ENCODE measurements at regions not wholly inside any gene's neighbourhood (a gene's known extent, or its start where the extent isn't known, plus 50 kb on each side); places are given as distances from the start of the nearest gene placed in this dataset.

- DNase-seq (ENCODE audit: low spot score in 2 of 2) = no peak
- Histone ChIP-seq H3K36me3 (no peaks in the 10 kb centered on the region), H3K4me1 (no peaks in the 10 kb centered on the region), H3K27ac (no peak overlapping the region), H3K9me3 (no peaks in the 10 kb centered on the region), H3K27me3 (no peaks in the 10 kb centered on the region), H3K4me3 (no peak overlapping the region)
- TF ChIP-seq POLR2A (IDR thresholded peaks at IDR 0.05) (no peak), CTCF (IDR thresholded peaks at IDR 0.05) (no peak), POLR2AphosphoS5 (IDR thresholded peaks at IDR 0.05) (no peak), EP300 (IDR thresholded peaks at IDR 0.05) (no peak)
These were observed 180.8 kb downstream of the PLPPR4 start for GRCh38 chr1:99445071-99445470.

DNA sequence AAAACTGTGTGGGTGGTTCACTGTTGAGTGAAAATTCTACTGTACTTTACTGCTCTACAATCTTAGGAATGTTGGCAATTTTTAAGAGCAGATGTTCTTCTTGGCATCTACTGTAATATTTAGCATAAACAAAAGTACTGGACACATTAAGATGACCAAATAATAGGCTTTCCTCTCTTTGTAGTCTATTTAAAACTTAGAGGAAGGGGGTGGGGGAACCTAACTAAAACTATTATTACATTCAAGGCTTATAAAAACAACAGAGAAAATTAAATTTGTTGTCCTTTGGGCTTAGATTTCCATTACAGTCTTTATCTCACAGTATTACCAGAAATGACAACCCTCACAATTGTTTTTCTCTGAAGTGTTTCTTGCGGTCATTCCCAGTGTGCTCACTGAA lies 181.2 kb downstream of the PLPPR4 start:
- WGBS = 69% methylated on average over 1 of the region's 1 CpG
- H3K36me3 ChIP-seq = no peaks in the 10 kb centered on the region
- H3K4me1 ChIP-seq = no peaks in the 10 kb centered on the region
- H3K4me3 ChIP-seq = no peak overlapping the region
- no peaks in the 10 kb centered on the region for H3K9me3 ChIP-seq
- no peak for DNase-seq (ENCODE audit: low spot score in 2 of 2)
- TF ChIP-seq POLR2A (IDR thresholded peaks at IDR 0.05) = no peak
- no peak for TF ChIP-seq CTCF (IDR thresholded peaks at IDR 0.05)
- TF ChIP-seq POLR2AphosphoS5 (IDR thresholded peaks at IDR 0.05) = no peak
- no peak for TF ChIP-seq EP300 (IDR thresholded peaks at IDR 0.05)
- H3K27ac ChIP-seq = no peak overlapping the region
- no peaks in the 10 kb centered on the region for H3K27me3 ChIP-seq

DNA sequence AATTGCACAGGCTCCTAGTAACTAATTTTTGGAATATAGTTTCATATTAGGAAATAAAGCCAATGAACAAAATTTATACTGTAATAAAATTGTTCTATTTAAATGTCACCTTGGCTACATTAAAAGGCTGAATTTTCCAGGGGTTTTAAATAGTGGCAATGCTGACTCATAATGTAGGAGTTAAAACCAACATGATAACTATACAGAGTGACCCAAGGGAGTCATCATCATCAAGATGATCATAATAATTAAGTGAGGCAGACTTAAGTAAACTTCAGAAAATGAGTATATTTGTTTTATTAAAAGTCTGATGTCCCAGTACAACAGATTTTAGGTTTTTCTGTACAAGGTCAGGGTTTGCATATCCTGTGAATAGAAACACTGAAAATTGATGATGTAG lies 183.4 kb downstream of the PLPPR4 start:
- no peaks in the 10 kb centered on the region for H3K4me1 ChIP-seq
- DNase-seq (ENCODE audit: low spot score in 2 of 2) = no peak
- H3K27me3 ChIP-seq = no peaks in the 10 kb centered on the region
- H3K36me3 ChIP-seq = no peaks in the 10 kb centered on the region
- TF ChIP-seq CTCF (IDR thresholded peaks at IDR 0.05) = no peak
- TF ChIP-seq EP300 (IDR thresholded peaks at IDR 0.05) = no peak
- TF ChIP-seq POLR2A (IDR thresholded peaks at IDR 0.05) = no peak
- TF ChIP-seq POLR2AphosphoS5 (IDR thresholded peaks at IDR 0.05) = no peak
- H3K4me3 ChIP-seq = no peak overlapping the region
- no peaks in the 10 kb centered on the region for H3K9me3 ChIP-seq
- H3K27ac ChIP-seq = no peak overlapping the region

- H3K27me3 ChIP-seq = no peaks in the 10 kb centered on the region
- no peaks in the 10 kb centered on the region for H3K36me3 ChIP-seq
- TF ChIP-seq CTCF (IDR thresholded peaks at IDR 0.05) = no peak
- 53% methylated on average over 3 of the region's 3 CpGs for WGBS
- H3K4me3 ChIP-seq = no peak overlapping the region
- no peaks in the 10 kb centered on the region for H3K4me1 ChIP-seq
- no peak overlapping the region for H3K27ac ChIP-seq
- DNase-seq (ENCODE audit: low spot score in 2 of 2) = no peak
- no peaks in the 10 kb centered on the region for H3K9me3 ChIP-seq
These were observed 190.2 kb upstream of the PALMD start for GRCh38 chr1:99455760-99456159.

- WGBS = 75% methylated on average over 5 of the region's 5 CpGs
- H3K27me3 ChIP-seq = no peaks in the 10 kb centered on the region
- H3K4me1 ChIP-seq = no peaks in the 10 kb centered on the region
- no peaks in the 10 kb centered on the region for H3K9me3 ChIP-seq
- H3K36me3 ChIP-seq = no peaks in the 10 kb centered on the region
- no peak overlapping the region for H3K4me3 ChIP-seq
- TF ChIP-seq POLR2AphosphoS5 (IDR thresholded peaks at IDR 0.05) (no peak), POLR2A (IDR thresholded peaks at IDR 0.05) (no peak), EP300 (IDR thresholded peaks at IDR 0.05) (no peak), CTCF (IDR thresholded peaks at IDR 0.05) (no peak)
- DNase-seq (ENCODE audit: low spot score in 2 of 2) = no peak
- H3K27ac ChIP-seq = no peak overlapping the region
These were observed 189.4 kb upstream of the PALMD start for GRCh38 chr1:99456536-99456935.

Measured in suprapubic skin (tissue), 4 donors.